Suprapubic skin (tissue), 4 donors: ENCODE measurements at regions not wholly inside any gene's neighbourhood (a gene's known extent, or its start where the extent isn't known, plus 50 kb on each side); places are given as distances from the start of the nearest gene placed in this dataset.

Experiments used
- POLR2A ChIP-seq, 2 donors: fragments of 450-650 bp; IDR thresholded peaks; one replicate each; pipeline ENCODE4 v1.6.1; 2017; ENCODE audit warnings: antibody characterized with exemption in 2 of 2, mild to moderate bottlenecking in 2 of 2, moderate library complexity in 2 of 2
- POLR2AphosphoS5 ChIP-seq, 3 donors: sonication (generic); formaldehyde crosslinking; IDR thresholded peaks; one replicate each; pipeline ENCODE4 v1.6.1; 2017; ENCODE audit warnings: antibody characterized with exemption in 3 of 3
- TF ChIP-seq, protein P1 (sequence below), 2 donors: fragments of 200-600 bp in 1 of 2; fragments of 450-650 bp in 1 of 2; sonication (generic) in 1 of 2; IDR thresholded peaks; one replicate each; pipeline ENCODE4 v1.5.1; 2016 to 2019; ENCODE audit warnings: antibody characterized with exemption in 2 of 2, mild to moderate bottlenecking in 1 of 2, moderate library complexity in 1 of 2

DNA sequence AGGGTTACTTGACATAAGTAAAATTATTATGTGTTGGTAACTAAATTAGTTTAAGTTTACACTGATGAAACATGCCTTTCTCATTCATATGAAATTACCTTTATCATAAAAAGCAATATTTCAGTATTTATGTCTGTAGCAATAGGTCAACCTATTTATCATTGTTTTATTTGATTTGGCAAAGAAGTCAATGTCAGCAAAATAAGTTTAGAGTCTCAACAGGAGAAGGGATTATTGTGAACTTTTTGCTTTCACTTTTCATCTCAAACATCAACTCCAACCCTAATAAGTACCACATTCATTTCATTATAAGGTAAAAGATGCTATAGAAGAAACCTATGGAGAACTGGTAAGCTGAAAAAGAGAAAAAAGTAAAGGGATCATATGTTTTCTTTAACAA is 1015.4 kb upstream of the ADGRL4 start:
- TF ChIP-seq, protein P1, sequence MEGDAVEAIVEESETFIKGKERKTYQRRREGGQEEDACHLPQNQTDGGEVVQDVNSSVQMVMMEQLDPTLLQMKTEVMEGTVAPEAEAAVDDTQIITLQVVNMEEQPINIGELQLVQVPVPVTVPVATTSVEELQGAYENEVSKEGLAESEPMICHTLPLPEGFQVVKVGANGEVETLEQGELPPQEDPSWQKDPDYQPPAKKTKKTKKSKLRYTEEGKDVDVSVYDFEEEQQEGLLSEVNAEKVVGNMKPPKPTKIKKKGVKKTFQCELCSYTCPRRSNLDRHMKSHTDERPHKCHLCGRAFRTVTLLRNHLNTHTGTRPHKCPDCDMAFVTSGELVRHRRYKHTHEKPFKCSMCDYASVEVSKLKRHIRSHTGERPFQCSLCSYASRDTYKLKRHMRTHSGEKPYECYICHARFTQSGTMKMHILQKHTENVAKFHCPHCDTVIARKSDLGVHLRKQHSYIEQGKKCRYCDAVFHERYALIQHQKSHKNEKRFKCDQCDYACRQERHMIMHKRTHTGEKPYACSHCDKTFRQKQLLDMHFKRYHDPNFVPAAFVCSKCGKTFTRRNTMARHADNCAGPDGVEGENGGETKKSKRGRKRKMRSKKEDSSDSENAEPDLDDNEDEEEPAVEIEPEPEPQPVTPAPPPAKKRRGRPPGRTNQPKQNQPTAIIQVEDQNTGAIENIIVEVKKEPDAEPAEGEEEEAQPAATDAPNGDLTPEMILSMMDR (IDR thresholded peaks at IDR 0.05): no peak
- TF ChIP-seq POLR2AphosphoS5 (IDR thresholded peaks at IDR 0.05) (no peak), POLR2A (IDR thresholded peaks at IDR 0.05) (no peak)
